Spleen (tissue), 7 donors: ENCODE measurements at regions not wholly inside any gene's neighbourhood (a gene's known extent, or its start where the extent isn't known, plus 50 kb on each side); places are given as distances from the start of the nearest gene placed in this dataset.

ENCODE experiments used
- CTCF ChIP-seq, 11 experiments: fragments of 200-600 bp in 7 of 11; fragments of 450-650 bp in 4 of 11; sonication (generic) in 4 of 11; IDR thresholded peaks in 8 of 11; conservative IDR thresholded peaks in 3 of 11; 1 replicate in 7 of 11; 2 replicates in 4 of 11; pipeline versions ENCODE4 v1.4.0 to v1.8.0; 2016 to 2021; ENCODE audit warnings: antibody characterized with exemption in 11 of 11, inconsistent platforms in 4 of 11, mild to moderate bottlenecking in 1 of 11
- POLR2A ChIP-seq, 3 donors: fragments of 450-650 bp; IDR thresholded peaks; one replicate each; pipeline ENCODE4 v1.5.1; 2017; ENCODE audit warnings: antibody characterized with exemption in 3 of 3, mild to moderate bottlenecking in 1 of 3
- POLR2AphosphoS5 ChIP-seq, 3 donors: sonication (generic); formaldehyde crosslinking; IDR thresholded peaks; one replicate each; pipeline ENCODE4 v1.5.1; 2017; ENCODE audit warnings: antibody characterized with exemption in 3 of 3
- donor health status: DM: no; HTN: no; CAD: no; lungs with moderate emphysema.
- donor health status: DM: no; HTN: no; CAD: no.
- donor health status: DM: no; HTN: no; CAD: no.

GRCh38 chr10:131802996-131803395, 97.8 kb upstream of the PPP2R2D start:
- TF ChIP-seq CTCF (IDR thresholded peaks at IDR 0.05 in 8 of 11, conservative IDR thresholded peaks at IDR 0.05 in 3 of 11) (no peak), POLR2A (IDR thresholded peaks at IDR 0.05) (no peak), POLR2AphosphoS5 (IDR thresholded peaks at IDR 0.05) (no peak)
